Left lobe of liver (tissue), 2 donors: ENCODE measurements at regions not wholly inside any gene's neighbourhood (a gene's known extent, or its start where the extent isn't known, plus 50 kb on each side); places are given as distances from the start of the nearest gene placed in this dataset.
A peak's percentile ranks its signal among the peaks of the same experiment; 100 is the strongest.
"Not testable (repeated sequence)": the region's sequence is repeated elsewhere in the genome, so short reads cannot be mapped to it uniquely, and the experiment has no call there.

Experiments
- ATAC-seq: fragments of 200-7000 bp; cut with Tn5 transposase; one replicate; pipeline ENCODE4 v1.9.1; 2020; ENCODE audit warnings: mild to moderate bottlenecking, moderate library complexity
- DNase-seq: peaks from one replicate; pipeline ENCODE4 v3.0.0-alpha.2; 2020; ENCODE audit warnings: low spot score
- donor health status: DM: no; HTN: no; CAD: no; lungs with moderate emphysema.
- donor health status: DM: no; HTN: yes; CAD: no.

DNA sequence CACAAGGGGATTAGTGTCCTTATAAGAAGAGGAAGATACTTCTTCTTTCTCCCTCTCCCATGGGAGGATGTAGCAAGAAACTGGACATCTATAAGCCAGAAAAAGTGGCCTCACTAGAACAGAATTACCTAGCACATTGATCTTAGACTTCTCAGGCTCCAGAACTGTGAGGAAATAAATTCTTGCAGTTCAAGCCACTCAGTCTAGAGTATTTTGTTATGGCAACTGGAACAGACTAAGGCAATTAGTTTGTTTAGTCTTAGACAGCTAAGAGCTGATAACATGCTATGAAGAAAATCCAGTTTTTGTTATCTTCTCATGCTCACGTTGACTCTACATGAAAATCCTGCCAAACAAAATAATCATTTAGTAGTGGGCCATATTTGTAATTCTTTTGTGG is 627.6 kb upstream of the PHF14 start:
- DNase-seq = no peak
- ATAC-seq = no peak

DNA sequence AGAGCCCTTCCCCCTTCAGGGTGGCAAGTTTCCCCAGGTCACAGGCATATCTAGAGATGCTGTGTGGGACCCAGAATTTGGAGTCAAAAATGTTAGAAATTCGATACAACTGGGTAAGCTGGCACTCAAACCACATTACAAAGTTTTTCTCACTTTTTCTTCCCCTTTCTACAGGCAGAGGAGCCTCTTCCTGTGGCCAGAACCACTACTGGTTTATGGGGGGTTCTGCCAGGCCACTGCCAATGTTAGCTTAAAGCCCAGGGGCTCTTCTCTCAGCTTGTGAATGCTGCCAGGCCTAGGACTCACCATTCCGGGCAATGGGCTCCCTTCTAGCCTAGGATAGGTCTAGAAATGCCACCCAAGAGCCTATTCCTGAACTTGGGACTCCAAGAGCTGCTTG is 617.9 kb upstream of the PHF14 start:
- DNase-seq (no peak), ATAC-seq (no peak)

DNA sequence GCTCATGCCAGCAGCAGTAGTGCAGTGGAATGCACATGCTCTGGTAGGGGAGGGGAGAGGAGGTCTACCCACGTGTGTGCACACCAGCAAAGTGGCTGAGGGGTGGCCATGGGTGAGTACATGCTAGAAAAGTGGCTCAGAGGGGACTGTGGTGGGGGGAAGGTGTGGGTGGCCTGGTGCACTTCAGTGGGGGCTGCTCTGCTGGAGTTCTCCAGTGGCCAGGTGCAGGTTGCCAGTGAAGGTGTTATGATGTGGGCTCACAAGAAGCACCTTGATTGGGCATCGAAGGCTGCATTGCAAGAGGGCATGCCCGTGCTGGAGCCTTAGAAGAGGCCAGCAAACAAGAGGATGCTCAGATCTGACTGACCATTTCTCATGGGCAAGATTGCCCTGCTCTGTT is 613.6 kb upstream of the PHF14 start:
- DNase-seq (no peak), ATAC-seq (no peak)

DNA sequence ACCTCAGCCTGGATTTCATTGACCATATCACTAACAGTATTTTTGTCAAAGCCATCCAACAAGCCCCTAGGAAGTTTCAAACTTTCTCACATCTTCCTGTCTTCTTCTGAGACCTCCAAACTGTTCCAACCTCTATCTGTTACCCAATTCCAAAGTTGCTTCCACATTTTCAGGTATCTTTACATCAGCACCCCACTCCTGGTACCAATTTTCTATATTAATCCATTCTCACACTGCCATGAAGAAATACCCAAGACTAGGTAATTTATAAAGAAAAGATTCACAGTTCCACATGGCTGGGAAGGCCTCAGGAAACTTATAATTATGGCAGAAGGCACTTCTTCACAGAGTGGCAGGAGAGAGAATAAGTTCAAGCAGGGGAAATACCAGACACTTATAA is 571.9 kb upstream of the PHF14 start:
- DNase-seq = no peak
- ATAC-seq = no peak

DNA sequence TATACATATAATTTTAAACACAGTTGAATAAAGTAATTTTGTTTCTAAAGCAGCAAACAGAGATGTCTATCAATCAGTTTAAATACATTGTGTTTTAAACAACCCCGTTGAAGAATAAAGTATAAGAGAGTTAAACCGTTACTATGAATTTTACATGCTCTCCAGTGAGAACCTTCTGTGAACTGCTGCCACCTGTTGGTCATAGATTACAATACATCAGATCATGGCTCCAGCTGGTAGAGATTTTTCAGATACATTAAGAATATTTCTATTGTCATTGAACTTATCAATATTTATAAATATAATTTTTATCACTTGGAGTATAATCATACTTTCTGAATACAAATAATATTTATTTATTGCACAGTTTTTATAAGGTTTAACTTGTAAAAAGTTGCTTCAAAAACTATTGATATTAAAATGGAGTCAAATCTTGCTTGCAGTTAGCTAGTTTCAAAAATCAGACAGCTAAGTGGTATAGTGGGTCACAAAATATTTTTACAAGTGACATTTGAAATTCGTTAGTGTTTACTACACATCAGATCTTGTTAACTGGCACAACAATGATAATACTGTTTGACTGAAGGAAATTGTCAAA is 561.2 kb upstream of the PHF14 start:
- DNase-seq = no peak
- peak; percentile 80 for ATAC-seq

DNA sequence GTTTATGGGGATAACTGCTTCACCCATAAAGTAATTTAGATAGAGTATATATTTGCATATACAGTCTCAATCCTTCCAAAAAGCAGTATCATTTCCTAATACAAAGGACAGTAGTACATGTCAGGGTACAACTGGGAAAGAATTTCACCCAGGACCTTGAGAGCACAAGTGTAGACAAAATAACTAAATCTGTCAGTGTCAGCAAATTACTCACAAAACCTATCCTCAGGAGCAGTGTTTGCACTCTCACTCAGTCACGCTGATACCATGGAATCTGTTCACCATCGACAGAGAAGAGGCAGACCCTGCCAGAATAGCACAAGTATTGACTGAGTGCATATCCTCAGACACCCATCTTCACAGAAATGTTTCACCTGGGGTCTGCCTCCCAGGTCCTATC is 554.7 kb upstream of the PHF14 start:
- no peak for ATAC-seq
- DNase-seq = no peak

DNA sequence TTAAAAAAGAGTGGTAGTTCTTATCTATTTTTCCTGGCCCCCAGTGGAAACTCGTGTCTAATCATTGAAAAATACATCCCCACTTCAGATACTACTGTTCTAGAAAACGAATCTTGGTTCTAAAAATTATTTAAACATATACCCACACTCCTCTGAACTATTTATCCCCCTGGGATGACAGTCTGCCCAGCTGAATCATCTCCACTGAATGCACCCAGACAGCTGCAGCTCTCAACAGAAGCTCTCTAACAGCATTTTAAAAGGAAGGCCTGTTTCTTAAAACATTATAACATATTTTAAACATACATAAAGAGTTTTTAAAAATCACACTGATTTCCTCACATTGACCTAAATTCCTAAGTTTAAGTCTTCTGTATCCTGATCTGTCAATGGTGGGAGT is 544.6 kb upstream of the PHF14 start:
- no peak for DNase-seq
- ATAC-seq = no peak

DNA sequence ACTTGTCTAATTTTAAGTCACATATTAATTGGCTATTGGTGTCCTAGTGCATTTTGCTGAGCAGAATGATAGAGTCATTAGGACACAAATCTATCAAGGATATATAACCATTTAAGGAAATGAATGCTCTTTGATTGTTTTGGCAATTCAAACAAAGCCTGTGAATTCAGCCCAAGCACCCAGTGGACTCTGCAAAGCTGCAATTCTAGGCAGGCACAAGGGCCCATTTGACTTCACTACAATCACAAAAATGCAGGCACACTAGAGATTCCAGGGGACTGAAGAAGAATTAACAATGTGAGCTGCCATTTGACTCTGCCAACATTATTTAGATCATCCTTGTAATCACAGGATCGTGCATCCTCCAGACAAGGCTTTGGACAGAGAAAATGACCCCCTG is 544.2 kb upstream of the PHF14 start:
- ATAC-seq = no peak

DNA sequence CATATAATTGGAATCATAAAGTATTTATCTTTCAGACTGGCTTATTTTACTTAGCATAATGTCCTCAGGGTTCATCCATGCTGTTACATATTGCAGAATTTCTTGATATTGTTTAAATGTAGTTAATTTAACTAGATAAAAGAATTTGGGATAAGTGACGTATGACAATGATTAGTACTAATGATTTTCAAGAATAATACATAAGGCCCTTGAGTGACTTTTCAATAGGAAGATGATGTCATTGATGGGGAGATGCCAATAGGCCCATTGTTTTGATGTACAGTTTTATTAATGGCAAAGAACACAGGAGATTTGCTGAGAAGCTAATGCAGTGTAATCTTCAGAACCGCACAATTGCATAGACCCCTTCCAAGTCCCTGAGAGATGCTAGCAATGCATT is 537.4 kb upstream of the PHF14 start:
- ATAC-seq (no peak), DNase-seq (no peak)

More for the DNA sequence above, 544.2 kb upstream of the PHF14 start:
- no peak for DNase-seq

DNA sequence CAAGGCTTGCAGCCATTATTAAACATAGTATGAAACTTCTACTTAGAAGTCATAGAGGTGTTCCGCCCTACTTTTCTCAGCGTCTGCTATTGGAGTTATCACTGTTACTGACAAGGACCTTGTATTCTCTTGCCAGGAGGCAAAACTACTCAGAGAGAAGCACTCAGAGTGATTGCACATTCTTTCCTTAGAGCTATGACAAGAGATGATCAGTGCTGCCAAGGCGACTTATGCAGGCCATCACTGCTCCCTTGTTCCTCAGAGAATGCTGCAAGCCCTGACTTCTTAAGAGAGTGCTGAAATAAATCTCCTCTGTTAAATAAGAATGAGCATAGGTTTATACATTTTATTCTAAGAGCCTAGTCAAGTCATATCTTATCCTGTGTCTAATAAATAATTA is 534.6 kb upstream of the PHF14 start:
- ATAC-seq (no peak), DNase-seq (no peak)

DNA sequence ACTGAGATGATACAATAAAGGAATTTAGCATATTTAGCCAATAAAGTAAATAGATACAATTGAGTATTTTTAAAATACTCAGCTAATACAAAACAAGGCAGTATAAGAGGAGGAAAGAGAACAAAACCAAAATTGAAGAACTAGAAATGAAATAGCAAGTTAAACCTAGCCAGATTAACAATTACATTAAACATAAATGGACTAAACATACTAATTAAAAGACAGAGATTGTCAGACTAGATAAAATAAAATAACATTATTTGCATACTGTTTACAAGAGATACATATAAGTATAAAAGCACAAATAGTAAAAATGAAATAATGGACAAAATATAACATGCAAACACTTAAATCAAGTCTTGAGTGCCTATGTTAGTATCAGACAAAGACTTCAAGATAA is 517.7 kb upstream of the PHF14 start:
- DNase-seq (no peak), ATAC-seq (no peak)

DNA sequence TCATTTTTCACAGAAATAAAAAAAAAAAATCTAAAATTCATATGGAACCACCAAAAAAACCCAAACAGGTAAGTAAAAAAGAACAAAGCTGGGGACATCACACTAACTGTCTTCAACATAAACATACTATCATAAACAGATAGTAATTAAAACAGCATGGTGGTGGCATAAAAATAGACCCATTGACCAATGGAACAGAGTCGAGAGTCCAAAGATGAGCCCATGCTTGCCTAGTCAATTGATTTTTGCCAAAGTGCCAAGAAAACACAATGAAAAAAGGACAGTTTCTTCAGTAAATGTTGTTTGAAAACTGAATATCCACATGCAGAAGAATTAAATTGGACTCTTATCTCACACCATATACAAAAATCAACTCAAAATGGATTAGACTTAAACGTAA is 513.2 kb upstream of the PHF14 start:
- DNase-seq = no peak
- ATAC-seq = peak; percentile 55

DNA sequence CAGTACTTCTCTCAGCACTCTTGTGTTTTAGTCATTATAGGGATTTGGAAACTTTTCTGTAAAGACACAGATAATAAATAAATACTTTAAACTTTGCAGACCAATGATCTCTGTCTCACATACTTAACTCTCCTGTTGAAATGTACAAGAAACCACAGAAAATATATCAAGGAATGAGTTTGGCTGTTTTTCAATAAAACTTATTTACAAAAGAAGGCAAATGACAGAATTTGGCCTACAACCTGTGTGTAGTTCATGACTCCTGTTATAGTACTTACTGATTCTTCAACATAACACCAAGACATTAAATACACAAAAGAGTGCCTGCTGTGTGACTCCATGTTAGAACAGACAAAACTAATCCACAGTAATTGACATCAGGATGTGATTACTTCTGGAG is 510.0 kb upstream of the PHF14 start:
- ATAC-seq (no peak), DNase-seq (no peak)

DNA sequence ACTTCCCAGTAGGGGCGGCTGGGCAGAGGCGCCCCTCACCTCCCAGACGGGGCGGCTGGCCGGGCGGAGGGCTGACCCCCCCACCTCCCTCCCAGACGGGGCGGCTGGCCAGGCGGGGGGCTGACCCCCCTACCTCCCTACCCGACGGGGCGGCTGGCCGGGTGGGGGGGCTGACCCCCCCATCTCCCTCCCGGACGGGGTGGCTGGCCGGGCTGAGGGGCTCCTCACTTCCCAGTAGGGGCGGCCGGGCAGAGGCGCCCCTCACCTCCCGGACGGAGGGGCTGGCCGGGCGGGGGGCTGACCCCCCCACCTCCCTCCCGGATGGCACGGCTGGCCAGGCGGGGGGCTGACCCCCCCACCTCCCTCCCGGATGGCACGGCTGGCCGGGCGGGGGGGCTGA is 508.1 kb upstream of the PHF14 start:
- not testable (repeated sequence) for ATAC-seq, DNase-seq

DNA sequence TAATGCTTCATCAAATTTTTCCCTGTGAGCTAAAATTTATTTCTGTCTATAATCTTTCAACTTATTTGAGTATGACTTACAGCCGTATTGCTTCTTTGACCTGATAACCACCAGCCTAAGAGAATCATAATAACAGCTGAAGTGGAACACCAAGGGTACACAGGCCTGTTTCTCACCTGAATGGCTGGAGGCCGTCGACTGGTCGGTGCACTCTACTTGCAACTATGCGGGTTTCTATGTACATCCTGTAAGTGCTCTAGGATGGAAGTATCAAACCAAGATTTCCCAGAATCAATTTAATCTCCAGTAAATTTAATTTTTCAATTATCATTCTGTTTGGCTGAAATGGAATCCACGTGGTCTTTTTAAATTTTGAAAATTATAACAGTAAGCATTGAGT is 504.8 kb upstream of the PHF14 start:
- ATAC-seq (no peak), DNase-seq (no peak)

DNA sequence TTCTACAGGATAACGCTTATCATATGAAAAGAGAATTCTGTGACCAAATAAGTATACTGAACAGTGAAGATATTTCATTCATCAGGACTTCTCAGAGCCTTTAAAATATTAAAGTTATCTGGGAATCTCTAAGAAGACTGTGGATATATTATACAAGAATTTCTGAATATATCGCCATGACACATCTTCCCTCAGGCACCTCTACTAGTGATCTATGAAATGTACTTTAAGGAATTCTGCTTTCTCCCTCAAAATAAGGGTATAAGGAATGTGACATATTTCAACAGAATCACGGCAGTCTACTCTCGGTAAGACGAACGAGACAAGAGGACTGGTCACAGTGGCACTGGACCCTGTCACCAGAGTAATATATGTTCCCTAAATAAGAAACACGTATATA is 504.2 kb upstream of the PHF14 start:
- ATAC-seq (no peak), DNase-seq (no peak)

DNA sequence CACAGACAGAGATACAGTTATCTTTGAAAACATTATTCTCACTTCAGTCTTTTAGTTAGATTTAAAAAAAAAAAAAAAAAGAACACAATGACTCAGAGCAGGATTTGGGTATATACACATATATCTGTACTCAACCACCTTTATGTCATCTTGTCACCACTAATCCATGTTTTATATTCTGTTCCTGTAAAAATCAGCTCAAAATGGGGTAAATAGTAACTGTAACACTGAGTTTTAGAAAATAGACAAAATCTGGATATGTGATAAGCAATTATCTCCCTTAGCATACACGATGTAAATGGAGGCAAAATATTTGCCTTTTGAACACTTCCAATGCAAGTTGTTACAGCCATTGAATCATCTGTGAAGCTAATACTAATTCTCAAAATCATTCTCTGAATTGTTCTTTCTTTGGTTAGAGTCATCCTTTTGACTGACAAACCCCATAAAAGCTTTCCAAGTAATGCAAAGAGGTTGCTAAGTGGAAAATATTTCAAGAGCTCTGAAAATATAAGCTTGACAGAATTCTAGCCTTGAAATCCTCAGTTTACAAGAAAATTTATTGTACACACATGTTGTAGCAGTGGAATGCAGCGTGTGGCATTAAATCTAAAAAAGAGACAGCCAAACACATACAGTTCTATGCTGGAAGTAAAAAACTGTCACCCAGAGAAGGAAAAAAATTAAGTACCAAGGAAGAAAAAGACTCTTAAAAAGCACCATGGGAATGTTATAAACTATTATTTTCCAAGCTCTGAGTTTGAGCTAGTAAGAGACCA is 502.2 kb upstream of the PHF14 start:
- DNase-seq (no peak), ATAC-seq (no peak)

DNA sequence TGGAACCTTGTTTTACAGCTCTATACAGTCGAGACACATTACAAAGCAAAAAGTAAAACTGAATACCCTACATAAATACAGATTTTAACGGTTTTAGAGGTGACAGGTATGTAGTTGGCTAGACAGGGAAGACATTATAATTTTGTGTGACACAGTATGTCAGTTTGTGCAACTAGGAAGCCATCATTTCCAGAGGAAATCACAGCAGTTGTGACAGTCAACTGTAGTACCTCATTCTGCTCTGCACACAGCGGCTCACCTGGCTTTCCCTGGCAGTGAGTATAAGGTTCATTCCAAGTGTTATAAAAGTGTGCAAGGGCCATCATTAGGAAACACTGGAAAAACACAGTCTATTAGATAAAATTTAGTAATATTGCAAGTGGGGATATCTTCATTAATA is 501.6 kb upstream of the PHF14 start:
- ATAC-seq (no peak), DNase-seq (no peak)

DNA sequence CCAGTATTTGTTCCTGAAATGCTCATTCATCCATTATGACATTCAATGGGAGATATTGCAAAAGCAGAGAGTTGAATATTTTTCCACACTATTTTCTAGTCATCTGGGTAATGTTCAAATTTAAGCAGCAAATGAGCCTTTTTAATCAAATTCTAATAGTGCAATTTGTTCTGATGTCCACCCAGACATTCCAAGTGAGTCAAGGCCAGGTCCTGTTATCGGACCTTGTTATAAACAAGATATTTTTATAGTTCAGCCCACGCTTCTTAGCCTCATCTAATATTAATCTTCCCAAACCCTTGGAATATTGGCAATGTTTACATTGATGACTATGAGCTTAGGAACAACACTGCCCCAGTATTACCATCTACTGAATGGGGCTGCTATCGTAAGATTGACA is 500.1 kb upstream of the PHF14 start:
- DNase-seq (no peak), ATAC-seq (no peak)

DNA sequence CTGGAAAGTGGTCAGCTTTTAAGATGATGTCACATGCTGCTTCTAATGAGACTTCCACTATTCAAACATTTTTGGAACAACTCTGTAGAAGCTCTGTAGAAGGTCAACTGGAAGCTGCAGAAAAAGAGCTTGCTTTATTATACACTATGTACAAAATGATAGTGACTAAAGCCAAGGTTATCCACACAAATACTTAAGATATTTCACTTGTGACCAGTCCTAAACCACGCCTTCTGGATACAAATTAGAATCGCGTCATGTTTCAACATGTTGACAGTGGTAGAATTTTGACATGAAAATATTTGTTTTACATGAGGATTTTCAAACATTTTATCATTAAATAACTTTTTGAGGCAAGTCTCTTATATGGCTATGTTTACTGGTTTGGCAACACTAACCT is 499.6 kb upstream of the PHF14 start:
- no peak for DNase-seq
- ATAC-seq = peak; percentile 37

DNA sequence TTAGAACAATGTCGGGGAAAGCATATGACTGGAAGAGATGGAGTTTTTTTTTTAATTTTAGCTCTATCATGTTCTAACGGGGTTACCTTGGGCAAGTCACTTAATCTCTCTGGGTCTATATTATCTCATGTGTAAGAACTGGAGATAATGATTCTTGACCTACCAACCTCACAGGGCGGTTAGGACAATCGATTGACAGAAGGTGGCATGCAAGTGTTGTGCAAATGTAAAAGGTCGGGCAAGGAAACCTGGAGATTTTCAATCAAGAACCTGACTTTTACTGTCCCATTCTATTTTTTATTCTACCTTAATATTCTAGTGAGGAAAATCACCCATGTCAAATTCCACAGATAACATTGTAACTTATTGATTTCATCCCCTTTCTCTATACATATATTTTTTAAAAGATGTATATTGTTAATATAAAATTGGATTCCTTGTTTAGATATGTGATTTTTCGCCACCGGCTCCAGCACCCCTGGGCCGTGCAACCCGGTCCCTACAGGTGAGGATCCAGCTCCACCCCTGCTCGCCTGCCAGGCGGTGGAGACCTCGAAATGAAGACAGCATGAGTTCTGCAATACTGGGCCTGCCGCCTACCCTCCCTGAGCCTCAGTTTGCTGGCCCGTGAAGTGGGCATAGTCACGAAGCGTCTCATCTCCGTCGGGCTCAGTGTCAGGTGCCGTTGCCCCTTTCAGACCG is 497.6 kb upstream of the PHF14 start:
- no peak for ATAC-seq
- no peak for DNase-seq

DNA sequence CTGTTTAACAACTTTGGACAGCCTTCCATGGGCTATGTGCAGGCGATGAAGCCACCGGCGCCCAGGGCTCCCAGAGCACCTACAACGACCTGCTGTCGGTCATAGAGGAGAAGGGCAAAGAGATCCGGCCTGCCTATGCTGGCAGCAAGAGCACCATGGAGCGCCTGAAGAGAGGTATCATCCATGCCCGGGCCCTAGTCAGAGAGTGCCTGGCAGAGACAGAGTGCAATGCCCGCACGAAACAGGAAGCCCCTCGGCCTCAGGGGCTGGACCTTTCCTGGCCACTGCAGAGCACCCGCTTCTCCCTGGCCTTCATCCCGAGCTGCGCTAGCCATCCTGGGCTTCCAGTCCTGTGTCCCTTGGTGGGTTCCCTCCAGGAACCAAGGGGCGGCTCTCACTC is 497.0 kb upstream of the PHF14 start:
- no peak for DNase-seq
- ATAC-seq = no peak
